ENCODE measurements at regions not wholly inside any gene's neighbourhood (a gene's known extent, or its start where the extent isn't known, plus 50 kb on each side); places are given as distances from the start of the nearest gene placed in this dataset.
"Not testable (repeated sequence)": the region's sequence is repeated elsewhere in the genome, so short reads cannot be mapped to it uniquely, and the experiment has no call there.

DNA sequence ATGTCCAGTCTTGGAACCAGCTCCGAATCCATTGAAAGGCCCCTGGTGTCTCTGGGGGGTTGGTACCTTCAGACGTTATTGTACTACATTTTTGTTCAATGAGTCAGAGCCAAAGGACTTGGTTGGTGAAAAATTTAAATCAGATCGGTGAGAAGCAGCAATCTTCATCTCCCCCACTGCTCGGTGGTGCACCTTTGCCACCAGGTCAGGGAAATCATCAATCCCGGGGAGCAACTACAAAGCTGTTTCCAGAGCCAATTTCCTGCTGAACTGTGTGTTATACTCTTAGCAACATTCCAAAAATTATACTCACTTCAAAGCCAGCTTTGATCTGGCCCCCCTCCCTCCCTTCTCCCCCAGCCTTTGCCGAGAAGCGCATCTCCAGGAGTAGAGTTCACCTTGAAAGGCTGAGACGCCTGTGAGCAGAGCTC lies 375.2 kb upstream of the WWC1 start:
- in situ Hi-C loops (cut with MboI; ENCODE audit: low sequenced_read_pairs), result no loop called here

- in situ Hi-C loops (cut with MboI; ENCODE audit: low sequenced_read_pairs), result no loop called here
Measured at GRCh38 chr5:167916706-167917105, 374.7 kb upstream of the WWC1 start.

- in situ Hi-C loops (cut with MboI; ENCODE audit: low sequenced_read_pairs), result no loop called here
Measured at GRCh38 chr5:167918184-167918812, 373.1 kb upstream of the WWC1 start.

GRCh38 chr5:167918813-167919483 lies 372.5 kb upstream of the WWC1 start:
- in situ Hi-C loops (cut with MboI; ENCODE audit: low sequenced_read_pairs), result no loop called here

DNA sequence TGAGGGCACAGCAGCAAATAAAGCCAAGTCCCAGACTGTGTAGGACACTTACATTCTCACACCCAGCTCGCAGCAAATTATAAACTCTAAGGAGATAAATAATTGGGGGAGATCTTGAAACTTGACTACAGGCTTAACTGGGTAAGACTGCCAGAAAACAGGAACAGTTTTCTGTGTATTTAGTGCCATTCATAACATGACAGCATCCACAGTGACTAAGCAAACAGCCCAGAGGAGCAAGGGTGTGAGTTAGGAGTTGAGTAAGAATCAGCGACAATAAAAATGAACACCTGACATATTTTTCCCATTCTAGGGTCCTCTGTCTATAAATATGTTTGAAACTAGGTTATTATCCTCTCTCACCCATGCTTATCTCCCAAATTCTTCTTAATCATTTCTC lies 370.9 kb upstream of the WWC1 start:
- in situ Hi-C loops (cut with MboI; ENCODE audit: low sequenced_read_pairs), result no loop called here

DNA sequence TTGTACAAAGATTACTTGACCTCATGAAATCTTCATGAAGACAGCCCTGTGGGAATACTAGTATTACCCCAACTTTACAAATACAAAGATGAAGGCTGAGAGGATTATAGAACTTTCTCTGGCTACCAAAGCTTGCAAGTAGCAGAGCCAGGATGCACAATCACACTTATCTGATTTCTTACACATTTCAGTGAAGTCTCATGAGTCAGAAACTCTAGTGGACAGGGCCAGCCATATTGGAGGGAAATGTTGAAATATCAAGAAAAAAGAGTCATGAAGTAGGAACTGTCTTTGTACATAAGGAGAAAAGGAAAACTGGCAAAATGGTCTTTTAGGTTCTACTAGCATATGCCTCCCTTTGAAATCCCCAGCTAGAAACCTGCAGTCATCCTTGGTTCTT lies 369.6 kb upstream of the WWC1 start:
- in situ Hi-C loops (cut with MboI; ENCODE audit: low sequenced_read_pairs), result no loop called here

GRCh38 chr5:167923396-167923795 lies 368.0 kb upstream of the WWC1 start:
- in situ Hi-C loops (cut with MboI; ENCODE audit: low sequenced_read_pairs), result no loop called here

GRCh38 chr5:167929841-167930240 lies 361.6 kb upstream of the WWC1 start:
- in situ Hi-C loops (cut with MboI; ENCODE audit: low sequenced_read_pairs), result no loop called here

DNA sequence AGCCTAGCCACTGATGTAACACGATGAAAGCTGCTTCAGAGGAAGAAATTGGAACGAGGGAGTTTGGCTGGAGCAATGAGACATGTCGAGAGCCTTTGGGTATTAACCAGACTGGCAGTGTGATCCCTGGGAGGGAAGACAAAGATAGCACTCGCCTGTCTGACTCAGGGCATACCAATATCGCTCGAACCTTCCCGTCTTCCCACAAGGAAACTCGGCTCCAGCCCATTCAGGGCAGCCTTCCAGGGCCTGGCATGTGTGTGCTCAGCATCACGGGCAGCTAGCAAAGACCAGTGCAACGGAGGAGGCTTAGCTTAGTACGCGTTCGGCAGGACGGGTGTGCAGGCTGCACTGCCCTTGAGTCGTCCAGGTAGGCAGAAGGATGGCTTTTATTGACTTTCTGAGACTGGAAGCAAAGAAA lies 356.9 kb upstream of the WWC1 start:
- in situ Hi-C loops (cut with MboI; ENCODE audit: low sequenced_read_pairs), result no loop called here

GRCh38 chr5:167936022-167936421 lies 355.4 kb upstream of the WWC1 start:
- in situ Hi-C loops (cut with MboI; ENCODE audit: low sequenced_read_pairs), result no loop called here

DNA sequence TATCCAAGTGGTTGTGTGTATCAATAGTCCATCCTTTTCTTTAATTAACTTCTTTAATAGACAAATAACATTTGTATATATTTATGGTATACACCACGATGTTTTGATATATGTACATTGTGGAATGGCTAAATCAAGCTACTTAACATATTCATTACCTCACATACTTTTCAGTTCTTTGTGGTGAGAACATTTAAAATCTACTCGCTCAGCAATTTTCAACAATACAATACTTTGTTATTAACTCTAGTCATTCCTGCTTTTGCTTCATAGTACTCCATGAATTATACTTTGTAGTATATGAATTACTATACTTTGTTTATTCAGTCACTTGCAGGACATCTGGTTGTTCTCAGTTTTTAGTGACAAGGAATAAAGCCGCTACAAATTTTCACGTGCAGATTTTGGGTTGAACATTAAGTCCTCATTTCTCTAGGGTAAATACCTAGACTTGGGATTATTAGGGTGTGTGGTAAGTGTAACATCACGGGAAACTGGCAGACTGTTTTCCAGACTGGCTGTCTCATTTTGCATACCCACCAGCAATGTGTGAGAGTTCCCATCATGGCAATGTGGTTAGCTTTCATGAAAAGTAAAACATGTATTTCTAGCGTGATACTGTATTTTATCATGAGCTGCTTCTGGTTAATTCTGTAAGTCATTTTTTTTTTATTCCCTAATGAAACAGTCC lies 354.4 kb upstream of the WWC1 start:
- in situ Hi-C loops (cut with MboI; ENCODE audit: low sequenced_read_pairs), result no loop called here

GRCh38 chr5:167937635-167937998 lies 353.8 kb upstream of the WWC1 start:
- in situ Hi-C loops (cut with MboI; ENCODE audit: low sequenced_read_pairs), result no loop called here

DNA sequence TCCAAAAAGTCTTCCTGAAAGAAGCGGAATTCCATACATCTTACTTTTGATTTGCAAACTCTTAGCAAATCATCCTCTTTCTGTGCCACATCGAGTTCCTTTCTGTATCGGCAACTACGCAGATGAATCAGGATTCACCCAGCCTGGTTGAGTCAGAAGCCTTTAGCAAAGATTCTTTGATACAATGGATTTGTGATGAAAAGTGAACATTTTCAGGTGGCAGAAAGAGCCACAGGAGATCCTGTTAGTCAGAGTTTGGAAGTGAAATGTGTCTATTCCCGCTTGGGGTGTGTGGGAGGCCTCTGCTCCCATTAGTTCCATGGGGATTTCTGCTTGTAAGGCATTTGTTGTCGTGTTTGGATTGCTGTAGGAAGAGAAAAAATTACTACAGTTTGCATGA lies 351.8 kb upstream of the WWC1 start:
- in situ Hi-C loops (cut with MboI; ENCODE audit: low sequenced_read_pairs), result no loop called here

- in situ Hi-C loops (cut with MboI; ENCODE audit: low sequenced_read_pairs), result no loop called here
Measured at GRCh38 chr5:167940911-167941310, 350.5 kb upstream of the WWC1 start.

- in situ Hi-C loops (cut with MboI; ENCODE audit: low sequenced_read_pairs), result not testable (repeated sequence)
Measured at GRCh38 chr5:167941556-167941955, 349.9 kb upstream of the WWC1 start.

DNA sequence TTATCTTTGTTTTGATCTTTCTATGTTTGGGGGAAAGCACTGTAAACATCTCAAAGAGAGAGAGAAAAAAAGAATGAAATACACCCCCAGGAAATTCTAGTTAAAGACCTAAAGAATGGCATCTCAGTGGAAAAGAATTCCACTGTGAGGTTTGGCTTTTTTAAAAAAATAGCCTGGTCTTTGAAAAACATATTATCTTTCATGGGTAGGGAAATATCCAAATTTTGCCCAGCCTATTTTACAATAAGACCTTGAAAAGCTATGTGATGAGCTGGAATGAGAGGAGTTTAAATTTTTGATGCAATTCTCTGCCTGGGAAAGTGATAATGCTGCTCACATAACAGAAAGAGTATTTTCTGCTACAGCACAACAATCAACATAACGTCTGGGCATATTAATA lies 348.1 kb upstream of the WWC1 start:
- in situ Hi-C loops (cut with MboI; ENCODE audit: low sequenced_read_pairs), result no loop called here

DNA sequence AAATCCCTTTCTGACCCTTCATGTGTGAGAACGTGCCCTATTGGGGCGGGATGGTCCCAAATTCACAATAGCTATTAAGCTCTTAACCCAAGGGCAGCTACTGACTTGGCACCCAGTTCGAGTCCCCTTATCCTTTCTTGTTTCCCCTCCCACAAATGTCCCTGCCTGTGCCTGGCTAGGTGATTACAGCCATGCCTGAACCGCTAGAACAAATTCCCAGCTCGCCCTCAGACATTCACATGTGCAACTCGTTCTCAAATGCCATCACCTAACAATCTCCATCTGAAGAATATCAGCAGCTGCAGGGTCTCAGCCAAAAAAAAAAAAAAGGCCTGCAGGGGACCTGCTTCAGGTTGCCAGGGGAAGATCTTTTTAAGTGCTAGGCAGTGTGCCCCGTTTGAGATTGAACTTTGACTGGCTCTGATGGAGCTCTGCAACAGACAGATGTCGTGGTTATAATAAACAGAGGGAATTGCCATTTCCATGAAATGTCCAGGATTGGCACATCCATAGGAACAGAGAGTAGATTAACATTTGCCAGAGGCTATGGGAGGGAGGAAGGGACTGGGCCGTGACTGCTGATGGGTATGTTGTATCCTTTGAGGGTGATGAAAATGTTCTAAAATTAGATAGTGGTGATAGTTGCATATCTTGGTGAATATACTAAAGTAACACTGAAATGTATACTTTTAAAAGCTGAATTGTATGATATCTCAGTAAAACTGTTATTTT lies 347.2 kb upstream of the WWC1 start:
- in situ Hi-C loops (cut with MboI; ENCODE audit: low sequenced_read_pairs), result no loop called here

GRCh38 chr5:167945542-167946384 lies 345.7 kb upstream of the WWC1 start:
- in situ Hi-C loops (cut with MboI; ENCODE audit: low sequenced_read_pairs), result no loop called here

DNA sequence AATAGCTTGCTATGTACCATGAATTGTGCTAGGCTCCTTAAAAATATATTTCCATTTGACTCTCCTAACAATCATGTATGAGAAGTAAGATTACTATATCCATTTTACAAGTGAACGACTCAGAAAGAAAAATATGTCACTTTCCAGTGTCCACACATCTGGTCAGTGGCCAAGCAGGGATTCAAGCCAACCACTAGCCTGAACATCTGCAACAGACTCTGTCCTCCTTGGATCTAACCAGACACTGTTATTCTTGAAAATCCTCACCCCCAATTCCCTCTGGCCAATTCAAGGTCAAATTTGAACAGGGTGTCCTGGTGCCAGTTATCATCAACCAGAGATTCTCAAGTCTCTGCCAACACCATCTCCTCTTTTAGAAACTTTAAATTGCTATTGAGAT lies 344.1 kb upstream of the WWC1 start:
- in situ Hi-C loops (cut with MboI; ENCODE audit: low sequenced_read_pairs), result no loop called here

- in situ Hi-C loops (cut with MboI; ENCODE audit: low sequenced_read_pairs), result no loop called here
Measured at GRCh38 chr5:167948251-167948650, 343.2 kb upstream of the WWC1 start.

GRCh38 chr5:167949435-167949834 lies 342.0 kb upstream of the WWC1 start:
- in situ Hi-C loops (cut with MboI; ENCODE audit: low sequenced_read_pairs), result no loop called here
